ENCODE measurements at regions not wholly inside any gene's neighbourhood (a gene's known extent, or its start where the extent isn't known, plus 50 kb on each side); places are given as distances from the start of the nearest gene placed in this dataset.

- H3K27me3 ChIP-seq, result no peaks in the 10 kb centered on the region
- no peaks in the 10 kb centered on the region for H3K4me1 ChIP-seq
- DNase-seq (ENCODE audit: low spot score in 2 of 2), result no peak
- no peak overlapping the region for H3K4me3 ChIP-seq
- peaks cover 0 to 16% (median 1%) of the 10 kb centered on the region in 4 donors for H3K9me3 ChIP-seq
- TF ChIP-seq EP300 (IDR thresholded peaks at IDR 0.05) (no peak), CTCF (IDR thresholded peaks at IDR 0.05) (no peak), POLR2A (IDR thresholded peaks at IDR 0.05) (no peak)
- no peak overlapping the region for H3K27ac ChIP-seq
- 87 to 93% methylated on average over 1 of the region's 1 CpG for WGBS, 2 donors
- H3K36me3 ChIP-seq, result no peaks in the 10 kb centered on the region
Measured at GRCh38 chr1:60331647-60332046, 258.1 kb upstream of the C1orf87 start.

DNA sequence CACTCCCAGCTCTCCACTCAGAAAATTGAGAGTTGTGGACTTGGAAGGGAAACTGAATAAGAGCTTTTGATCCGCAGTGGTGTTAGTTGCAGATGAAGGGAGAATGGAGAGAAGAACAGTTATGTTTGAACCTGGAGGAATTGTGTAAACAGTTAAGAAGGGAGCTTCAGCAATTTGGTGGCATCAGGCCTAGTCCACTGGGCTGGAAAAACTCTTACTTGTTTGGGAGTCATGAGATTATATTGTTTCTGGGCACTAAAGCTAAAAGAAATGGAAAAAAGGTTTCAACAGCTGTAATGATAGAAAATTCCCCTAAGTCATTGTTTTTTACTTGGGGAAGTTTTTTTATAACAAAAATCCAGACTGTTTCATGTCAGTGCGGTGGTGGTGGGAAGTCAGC is 256.1 kb upstream of the C1orf87 start:
- H3K9me3 ChIP-seq, result peaks cover 0 to 21% (median 1%) of the 10 kb centered on the region in 4 donors
- DNase-seq (ENCODE audit: low spot score in 2 of 2), result no peak
- no peak for TF ChIP-seq EP300 (IDR thresholded peaks at IDR 0.05)
- no peak for TF ChIP-seq POLR2A (IDR thresholded peaks at IDR 0.05)
- TF ChIP-seq CTCF (IDR thresholded peaks at IDR 0.05), result no peak
- no peak overlapping the region for H3K4me3 ChIP-seq
- H3K36me3 ChIP-seq, result no peaks in the 10 kb centered on the region
- H3K4me1 ChIP-seq, result no peaks in the 10 kb centered on the region
- WGBS, 2 donors, result 73 to 83% methylated on average over 2 of the region's 2 CpGs
- H3K27me3 ChIP-seq, result no peaks in the 10 kb centered on the region
- H3K27ac ChIP-seq, result no peak overlapping the region

DNA sequence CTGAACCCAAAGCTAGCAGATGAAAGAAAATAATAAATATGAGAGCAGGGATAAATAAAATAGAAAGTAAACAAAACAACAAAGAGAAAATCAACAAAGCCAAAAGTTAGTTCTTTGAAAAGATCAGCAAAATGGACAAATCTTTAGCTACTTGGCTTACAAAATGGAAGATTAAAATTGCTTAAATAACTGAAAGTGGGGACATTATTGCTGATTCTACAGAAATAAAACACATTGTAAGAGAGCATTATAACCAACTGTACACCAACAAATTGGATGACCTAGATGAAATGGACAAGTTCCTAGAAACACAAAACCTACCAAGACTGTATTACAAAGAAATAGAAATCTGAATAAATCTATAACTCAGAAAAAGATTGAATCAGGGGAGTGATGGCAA is 238.3 kb upstream of the C1orf87 start:
- Histone ChIP-seq H3K9me3 (peaks cover 0 to 16% (median 3%) of the 10 kb centered on the region in 4 donors), H3K27ac (no peak overlapping the region), H3K27me3 (no peaks in the 10 kb centered on the region), H3K4me3 (no peak overlapping the region), H3K36me3 (no peaks in the 10 kb centered on the region), H3K4me1 (no peaks in the 10 kb centered on the region)
- no peak for DNase-seq (ENCODE audit: low spot score in 2 of 2)
- TF ChIP-seq POLR2A (IDR thresholded peaks at IDR 0.05) (no peak), CTCF (IDR thresholded peaks at IDR 0.05) (no peak), EP300 (IDR thresholded peaks at IDR 0.05) (no peak)

DNA sequence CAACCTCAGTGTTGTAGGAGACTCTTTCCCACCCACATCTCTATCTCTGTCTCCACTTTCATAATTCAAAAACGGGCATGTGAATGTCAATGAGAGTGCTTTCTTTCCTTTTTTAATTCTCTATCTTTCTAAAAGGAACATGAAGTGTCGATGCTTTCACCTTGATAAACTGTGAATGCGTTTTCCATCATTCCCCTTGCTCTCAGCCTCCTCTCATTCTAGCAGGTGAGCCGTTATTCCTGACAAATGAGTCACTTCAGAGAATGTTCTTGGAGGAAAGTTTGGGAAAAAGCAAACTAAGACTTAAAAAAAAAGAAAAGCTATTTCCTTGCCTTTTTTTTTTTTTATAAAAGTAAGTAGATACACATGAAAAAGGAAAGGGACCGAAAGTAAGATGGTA is 226.0 kb upstream of the C1orf87 start:
- no peaks in the 10 kb centered on the region for H3K36me3 ChIP-seq
- H3K9me3 ChIP-seq, result peaks cover 0 to 12% (median 0%) of the 10 kb centered on the region in 4 donors
- no peak overlapping the region for H3K27ac ChIP-seq
- TF ChIP-seq EP300 (IDR thresholded peaks at IDR 0.05) (no peak), POLR2A (IDR thresholded peaks at IDR 0.05) (no peak), CTCF (IDR thresholded peaks at IDR 0.05) (no peak)
- DNase-seq (ENCODE audit: low spot score in 2 of 2), result no peak
- no peaks in the 10 kb centered on the region for H3K27me3 ChIP-seq
- H3K4me1 ChIP-seq, result no peaks in the 10 kb centered on the region
- no peak overlapping the region for H3K4me3 ChIP-seq
- WGBS, 2 donors, result 89% methylated on average over 5 of the region's 5 CpGs

DNA sequence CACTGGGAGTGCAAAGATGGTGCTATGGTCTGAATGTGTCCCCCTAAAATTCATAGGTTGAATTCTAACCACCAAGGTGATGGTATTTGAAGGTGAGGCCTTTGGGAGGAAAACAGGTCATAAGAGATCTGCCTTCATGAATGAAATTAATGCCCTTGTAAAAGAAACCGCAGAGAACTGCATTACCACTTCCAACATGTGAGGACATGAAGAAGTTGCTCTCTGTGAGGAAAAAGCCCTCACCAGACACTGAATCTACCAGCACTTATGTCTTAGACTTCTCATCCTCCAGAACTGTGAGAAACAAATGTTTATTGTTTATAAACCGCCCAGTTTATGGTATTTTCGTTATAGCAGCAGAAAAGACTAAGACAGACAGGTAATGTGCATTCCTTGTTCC is 224.7 kb upstream of the C1orf87 start:
- peaks cover 0 to 12% (median 0%) of the 10 kb centered on the region in 4 donors for H3K9me3 ChIP-seq
- no peaks in the 10 kb centered on the region for H3K4me1 ChIP-seq
- no peaks in the 10 kb centered on the region for H3K27me3 ChIP-seq
- H3K27ac ChIP-seq, result no peak overlapping the region
- no peaks in the 10 kb centered on the region for H3K36me3 ChIP-seq
- TF ChIP-seq POLR2A (IDR thresholded peaks at IDR 0.05), result no peak
- TF ChIP-seq CTCF (IDR thresholded peaks at IDR 0.05), result no peak
- no peak for TF ChIP-seq EP300 (IDR thresholded peaks at IDR 0.05)
- H3K4me3 ChIP-seq, result no peak overlapping the region
- DNase-seq (ENCODE audit: low spot score in 2 of 2), result no peak
- 80 to 93% methylated on average over 3 of the region's 3 CpGs for WGBS, 2 donors

All from tibial nerve (tissue), 4 donors.